ENCODE measurements at regions not wholly inside any gene's neighbourhood (a gene's known extent, or its start where the extent isn't known, plus 50 kb on each side); places are given as distances from the start of the nearest gene placed in this dataset.

DNA sequence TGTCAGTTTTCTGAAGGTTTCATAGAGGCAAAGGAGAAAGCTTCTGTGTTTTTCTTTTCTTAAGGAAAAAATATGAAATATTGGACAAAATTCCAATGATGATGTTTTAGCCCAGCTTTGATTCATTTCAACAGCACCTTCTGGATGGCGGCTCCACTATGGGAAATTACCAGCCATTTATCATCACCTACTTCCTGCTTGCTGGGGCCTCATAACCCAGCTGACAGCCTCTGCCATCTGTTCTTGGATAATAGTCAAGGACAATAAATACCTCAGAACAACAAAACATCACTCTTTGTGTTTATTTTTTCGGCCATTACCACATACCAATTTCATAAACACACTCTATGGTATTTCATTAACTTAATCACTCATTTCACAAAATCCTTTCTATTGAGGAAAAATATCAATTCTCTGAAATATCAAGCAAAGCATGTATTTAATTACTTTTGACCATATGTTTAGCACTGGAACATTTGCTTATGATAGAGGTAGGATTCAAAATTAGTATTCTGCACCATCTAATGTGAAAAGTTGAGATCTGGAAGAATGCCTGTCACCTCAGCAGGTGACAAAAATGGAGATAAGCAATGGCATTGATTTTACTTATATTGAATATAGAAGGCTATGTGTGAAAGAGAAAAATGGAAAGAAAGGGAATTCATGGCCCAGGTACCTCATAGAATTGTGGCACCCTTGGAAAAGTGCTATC lies 629.7 kb downstream of the LIG4 start:
- DNase-seq (ENCODE audit: low read depth in 1 of 2, low spot score in 1 of 2), result no peak

DNA sequence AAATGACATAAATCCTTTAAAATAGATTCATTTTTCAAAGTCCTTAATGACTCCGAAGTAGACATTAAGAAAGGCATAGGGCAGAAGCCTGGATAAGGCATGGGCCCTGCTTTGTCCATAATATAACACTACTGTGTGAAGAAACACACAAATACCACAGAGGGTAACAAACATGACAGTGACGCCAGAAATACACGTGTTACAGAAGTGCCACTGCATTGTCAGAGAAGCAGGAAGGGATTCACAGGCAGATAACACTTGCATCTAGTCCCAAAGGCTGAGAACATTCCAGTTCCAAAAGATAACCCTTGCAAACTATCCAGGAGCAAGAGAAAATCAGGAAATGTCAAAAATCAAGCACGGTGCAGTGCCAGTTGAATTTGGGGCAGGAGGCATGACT lies 633.2 kb downstream of the LIG4 start:
- no peak for DNase-seq (ENCODE audit: low read depth in 1 of 2, low spot score in 1 of 2)

DNA sequence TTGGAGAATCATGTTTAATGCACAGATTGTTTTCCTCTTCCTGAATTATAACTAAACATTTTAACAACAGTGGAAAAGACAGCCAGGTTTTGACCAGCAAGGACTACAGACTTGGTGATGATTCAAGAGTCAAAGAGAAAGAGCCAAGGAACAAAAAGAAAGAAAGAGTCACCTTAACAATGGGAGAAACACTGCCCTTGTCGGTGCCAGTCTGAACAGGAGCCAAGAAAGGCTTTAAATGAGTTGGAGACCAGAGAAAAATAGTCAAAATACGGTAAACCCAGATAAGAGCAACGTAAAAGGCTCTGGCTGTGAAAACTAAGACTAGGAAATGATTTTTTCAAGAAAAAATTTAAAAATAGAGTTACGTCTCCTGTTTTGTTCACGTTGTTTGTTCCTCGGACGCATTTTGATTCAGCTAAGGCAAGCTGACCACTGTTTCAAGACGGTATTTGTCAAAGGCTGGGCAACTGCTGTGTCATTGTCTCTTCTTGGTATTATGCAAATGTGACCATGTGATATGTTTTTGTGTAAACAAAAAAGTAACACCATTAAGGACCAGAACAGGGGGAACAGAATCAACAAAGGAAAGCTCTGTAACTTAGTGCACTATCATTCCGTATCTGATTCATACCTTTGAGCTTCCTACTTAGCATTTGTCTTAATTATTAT lies 634.5 kb downstream of the LIG4 start:
- no peak for DNase-seq (ENCODE audit: low read depth in 1 of 2, low spot score in 1 of 2)

DNA sequence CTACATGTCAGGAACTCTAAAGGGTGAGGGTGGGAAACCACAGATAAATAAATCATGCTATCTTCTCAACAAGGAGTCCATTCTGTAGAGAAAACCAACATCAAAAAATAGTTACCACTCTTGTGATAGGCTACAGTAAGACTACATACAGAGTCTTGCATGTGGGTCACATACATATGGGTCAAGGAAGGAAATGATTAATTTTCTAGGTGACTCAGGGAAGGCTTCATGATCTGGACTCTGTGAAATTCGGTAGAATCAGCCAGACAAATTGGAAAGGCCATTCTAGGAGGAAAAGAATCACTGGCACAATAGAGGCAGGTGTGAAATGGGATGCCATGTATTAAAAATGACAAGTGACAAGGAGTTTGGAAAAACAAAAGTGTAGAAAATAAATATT lies 638.9 kb downstream of the LIG4 start:
- no peak for DNase-seq (ENCODE audit: low read depth in 1 of 2, low spot score in 1 of 2)

DNA sequence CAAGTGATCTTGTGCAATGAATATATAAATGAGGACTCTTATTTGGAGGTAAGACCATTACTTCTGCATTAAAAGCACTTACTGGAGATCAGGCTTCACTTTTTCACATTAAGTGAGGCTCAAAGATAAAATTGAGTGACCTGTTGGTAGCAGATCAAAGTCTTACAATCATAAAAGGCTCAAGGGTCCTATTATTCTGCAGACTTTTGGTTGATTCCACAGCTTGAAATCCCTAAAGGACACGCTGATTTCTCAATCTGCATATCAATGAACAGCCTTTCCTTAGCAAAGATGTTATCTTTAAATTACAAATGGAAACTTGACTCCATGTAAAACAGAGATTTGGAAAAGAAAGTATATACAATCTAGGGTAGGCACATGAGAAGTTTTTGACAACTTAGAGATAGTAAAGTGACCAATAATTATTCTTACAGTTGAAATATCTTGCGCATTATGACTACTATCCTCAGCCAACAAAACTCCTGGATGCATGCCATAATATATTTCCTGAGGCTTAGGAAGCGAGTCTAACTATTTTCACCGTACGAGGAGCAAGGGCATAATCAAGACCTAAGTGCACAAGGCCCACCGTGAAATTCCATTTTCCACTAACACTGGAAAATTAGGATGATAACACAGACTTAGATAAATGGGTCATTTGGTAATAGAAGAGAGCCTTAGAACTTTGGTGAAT lies 640.7 kb downstream of the LIG4 start:
- no peak for DNase-seq (ENCODE audit: low read depth in 1 of 2, low spot score in 1 of 2)

DNA sequence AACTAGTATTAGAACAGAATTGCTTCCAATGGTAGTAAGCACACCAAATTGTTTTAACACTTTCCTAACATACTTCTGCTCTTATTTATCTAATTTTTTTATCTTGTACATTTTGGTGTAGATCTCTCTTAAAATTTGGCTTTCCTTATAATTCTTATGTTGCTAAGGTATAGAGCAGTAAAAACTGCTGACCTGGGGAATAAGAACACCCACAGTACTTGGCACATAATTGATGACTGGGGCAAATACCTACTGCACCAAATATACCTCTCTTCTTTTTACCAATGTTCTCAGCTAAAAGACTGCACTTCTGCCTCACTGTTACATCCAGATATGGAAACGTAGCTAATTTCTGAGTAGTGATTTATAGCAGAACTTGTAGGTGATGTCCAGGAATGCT lies 642.2 kb downstream of the LIG4 start:
- no peak for DNase-seq (ENCODE audit: low read depth in 1 of 2, low spot score in 1 of 2)

DNA sequence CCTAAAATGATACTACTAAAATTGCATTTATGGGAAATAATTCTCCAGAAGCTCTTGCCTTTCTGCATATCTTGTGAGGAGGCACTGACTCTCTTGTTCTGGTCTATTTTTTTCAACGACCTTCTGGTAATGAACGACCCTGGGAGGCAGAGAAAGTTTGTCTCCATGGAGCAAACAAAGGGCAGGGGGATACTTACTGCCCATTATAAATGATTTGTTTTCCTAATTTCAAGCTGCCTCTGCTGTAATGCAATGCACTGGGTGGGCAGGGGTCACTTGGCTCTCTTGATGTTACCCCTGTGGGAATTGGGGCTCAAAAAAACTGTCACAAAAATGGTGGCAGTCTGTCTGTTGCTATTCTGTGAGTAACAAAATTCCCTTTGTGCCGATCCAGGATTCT lies 643.2 kb downstream of the LIG4 start:
- no peak for DNase-seq (ENCODE audit: low read depth in 1 of 2, low spot score in 1 of 2)

DNA sequence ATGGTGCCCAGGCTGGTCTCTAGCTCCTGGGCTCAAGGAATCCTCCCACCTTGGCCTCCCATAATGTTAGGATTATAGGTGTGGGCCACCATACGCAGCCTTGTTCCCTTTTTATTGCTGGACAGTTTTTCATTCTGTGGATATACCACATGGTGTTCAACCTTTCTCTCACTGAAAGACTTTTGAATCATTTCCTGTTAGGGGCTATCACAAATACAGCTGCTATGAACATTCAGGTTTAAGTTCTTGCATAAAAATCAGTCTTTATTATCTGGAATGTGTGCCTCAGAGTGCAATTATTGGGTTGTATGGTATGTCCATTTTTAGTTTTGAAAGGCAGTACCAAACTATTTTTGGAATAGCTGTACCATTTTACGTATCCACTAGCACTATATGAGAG lies 647.2 kb downstream of the LIG4 start:
- DNase-seq (ENCODE audit: low read depth in 1 of 2, low spot score in 1 of 2), result no peak

DNA sequence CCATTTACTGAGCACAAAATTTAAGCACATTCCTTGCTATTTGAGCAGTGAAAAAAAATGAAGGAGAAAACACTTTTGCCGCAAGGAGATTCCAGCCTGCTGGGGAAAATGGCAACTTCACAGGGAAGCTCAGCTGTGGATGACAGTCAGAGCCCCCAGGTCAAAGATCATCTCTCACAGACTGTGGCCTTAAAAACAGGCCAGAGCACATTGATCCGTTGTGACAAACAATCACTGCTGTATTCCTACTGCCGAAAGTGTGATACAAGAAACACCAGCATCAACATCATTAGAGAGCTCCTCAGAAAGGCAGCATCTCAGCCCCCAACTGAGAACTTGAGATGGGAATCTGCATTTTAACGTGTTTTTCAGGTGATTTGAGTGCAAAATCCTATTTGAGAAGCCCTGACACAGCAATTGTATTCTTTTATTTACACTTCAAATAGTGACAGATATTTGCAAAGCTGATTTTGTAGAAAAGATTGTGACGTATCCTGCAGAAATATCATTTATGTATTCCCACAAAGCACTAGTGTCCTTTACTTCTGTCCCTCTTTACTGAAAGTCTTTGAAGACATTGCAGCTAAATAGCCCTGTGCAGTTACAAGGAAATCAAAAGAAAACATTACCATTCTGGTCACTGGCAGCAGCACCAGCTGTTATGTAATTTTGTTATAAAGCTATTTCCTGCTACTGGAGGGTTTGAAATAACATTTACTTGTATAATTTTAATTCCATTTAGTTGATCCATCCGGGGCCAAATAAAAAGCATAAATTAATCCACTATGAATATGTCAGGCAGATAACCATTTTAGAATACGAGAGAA lies 652.0 kb downstream of the LIG4 start:
- DNase-seq (ENCODE audit: low read depth in 1 of 2, low spot score in 1 of 2), result no peak

DNA sequence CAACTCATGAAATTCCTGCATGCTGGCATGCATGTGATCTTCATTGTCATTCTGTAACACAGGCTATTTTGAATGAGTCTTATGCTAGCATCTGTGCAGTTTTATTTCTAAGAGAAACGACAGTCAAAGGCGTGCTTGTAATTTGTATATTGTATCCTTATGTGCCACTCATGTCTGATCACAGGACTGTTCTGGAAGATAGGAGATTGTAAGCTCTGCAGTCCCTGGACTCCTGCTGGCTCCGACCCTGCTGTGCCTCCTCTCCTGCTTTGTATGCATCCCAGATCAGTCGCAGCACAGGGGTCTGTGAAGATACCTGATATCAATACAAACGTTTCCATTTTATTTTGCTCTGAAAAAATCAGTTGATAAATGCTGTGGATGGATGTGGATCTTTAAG lies 653.1 kb downstream of the LIG4 start:
- no peak for DNase-seq (ENCODE audit: low read depth in 1 of 2, low spot score in 1 of 2)

DNA sequence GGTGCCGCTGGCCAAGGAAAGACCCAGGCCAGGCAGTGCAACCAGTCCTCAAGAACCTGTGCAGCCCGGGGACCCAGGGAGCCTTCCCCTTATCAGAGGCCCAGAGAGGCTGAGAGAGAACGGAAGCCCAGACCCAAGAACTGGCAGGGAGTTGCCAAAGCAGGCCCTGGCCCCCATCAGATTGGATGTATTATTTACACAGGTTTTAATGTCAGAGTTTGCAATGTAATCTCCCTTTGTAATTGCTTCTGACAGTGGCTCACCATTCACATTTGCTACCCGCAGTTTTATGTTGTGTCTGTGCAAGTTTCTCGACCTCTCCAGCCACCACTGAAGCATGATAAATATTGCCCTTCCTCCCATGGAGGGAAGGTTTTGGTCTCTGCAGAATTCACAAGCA lies 660.9 kb downstream of the LIG4 start:
- no peak for DNase-seq (ENCODE audit: low read depth in 1 of 2, low spot score in 1 of 2)

DNA sequence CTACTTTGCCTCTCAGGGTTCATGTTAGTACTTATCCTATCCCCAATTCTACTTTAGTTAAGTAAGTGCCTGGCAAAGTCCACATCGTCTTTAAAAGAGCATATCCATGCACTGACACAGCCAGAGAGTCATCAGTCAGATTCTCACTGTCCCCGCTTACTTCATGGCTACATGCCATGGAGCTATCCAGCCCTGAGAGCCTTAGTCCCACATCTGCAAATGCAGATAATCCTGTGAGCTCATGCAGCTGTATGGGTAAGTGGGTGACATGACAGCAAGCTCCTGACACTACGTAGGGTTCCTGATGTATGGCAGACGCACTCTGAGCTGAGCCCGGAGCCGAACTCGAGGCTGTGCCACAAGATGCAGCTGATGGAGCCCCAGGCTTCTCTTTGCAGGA lies 661.5 kb downstream of the LIG4 start:
- no peak for DNase-seq (ENCODE audit: low read depth in 1 of 2, low spot score in 1 of 2)

DNA sequence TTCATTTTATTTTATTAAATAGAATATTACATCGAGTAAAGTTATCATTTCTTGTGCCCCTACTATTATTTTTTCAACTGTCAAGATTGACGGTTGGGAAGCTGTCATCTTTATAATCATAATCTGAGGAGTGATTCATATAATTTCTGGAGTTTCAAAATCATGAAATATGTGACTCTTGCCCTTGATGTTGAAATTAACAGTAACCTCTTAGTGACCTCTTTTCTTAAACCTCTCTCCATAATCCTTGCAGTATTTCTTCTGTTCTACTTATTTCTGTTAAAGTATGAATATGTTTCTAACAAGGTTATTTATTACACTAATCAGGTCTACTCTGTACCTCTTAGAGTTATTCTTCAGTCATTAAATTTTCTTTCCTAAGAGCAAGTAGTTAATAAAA lies 663.8 kb downstream of the LIG4 start:
- DNase-seq (ENCODE audit: low read depth in 1 of 2, low spot score in 1 of 2), result no peak

DNA sequence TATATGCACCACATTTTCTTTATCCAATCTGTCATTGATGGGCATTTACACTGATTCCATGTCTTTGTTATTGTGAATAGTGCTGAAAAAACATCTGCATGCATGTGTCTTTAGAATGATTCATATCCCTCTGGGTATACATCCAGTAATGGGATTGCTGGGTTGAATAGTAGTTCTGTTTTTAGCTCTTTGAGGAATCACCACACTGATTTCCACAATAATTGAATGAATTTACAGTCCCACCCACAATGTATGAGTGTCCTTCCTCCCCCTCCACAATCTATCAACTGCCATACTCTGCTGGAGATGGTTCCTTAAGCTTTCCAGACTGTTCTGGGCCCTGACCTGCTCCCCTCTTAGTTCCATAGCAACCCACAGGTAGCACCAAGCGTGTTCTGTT lies 667.0 kb downstream of the LIG4 start:
- no peak for DNase-seq (ENCODE audit: low read depth in 1 of 2, low spot score in 1 of 2)

DNA sequence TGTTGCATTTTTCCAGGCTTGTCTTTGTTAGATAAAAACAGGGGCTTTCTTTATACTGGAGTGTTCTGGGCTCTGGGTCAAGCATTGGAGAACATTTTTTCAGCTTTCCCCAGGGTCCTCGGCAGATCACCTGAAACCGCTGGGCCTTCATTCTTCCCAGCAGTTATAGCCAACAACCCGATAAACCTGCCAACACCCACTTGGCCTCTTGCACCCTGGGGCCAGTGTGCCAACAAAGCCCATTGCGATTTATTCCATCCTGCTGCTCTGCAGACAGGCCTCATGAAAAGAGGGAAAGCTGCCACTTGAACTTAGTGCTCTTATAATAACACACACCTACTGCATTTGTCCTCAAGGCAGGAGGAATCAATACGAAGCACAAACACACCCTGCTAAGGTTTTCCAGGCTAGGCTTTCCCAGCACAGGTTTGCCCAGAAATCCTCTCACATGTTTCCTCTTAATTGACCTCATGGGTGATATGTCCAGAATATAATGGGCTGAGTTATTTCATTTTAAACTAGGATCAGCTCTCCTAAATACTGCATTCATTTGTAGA lies 669.3 kb downstream of the LIG4 start:
- no peak for DNase-seq (ENCODE audit: low read depth in 1 of 2, low spot score in 1 of 2)

DNA sequence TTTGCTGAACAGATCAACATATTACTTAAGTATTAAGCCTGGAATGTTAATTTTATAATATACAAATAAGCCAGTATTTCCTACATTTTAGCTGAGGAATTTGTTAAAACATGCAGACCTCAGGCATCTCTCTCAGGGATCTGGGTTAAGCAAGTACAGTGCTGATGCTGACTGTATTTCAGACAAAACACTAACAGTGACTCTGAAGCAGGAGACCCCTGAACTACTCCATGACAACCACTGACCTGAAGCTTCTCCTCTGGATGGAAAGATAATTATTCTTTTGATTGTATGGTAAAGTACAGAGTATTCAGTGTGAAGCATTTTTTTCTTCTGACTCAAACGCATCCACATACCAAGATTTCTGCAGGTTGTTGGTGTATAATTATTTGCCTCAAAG lies 680.8 kb downstream of the LIG4 start:
- DNase-seq (ENCODE audit: low read depth in 1 of 2, low spot score in 1 of 2), result no peak

DNA sequence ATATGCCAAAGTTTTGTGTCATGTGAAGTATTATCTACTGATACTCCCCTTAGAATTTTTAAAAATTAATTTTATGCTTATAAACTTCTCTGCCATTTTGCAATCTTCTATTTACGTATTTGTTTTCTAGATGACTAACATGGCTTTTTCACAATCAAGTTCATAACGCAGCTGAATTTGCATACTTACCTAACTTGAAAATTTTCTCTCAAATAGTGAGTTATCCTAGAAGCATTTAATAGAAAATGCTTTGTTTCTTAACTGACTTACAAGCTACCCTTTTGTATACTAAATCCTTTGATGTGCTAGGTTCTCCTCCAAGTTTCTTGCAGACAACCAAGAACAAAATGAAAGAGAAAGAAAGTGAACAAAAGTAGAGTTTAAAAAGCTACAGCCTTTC lies 683.5 kb downstream of the LIG4 start:
- no peak for DNase-seq (ENCODE audit: low read depth in 1 of 2, low spot score in 1 of 2)

DNA sequence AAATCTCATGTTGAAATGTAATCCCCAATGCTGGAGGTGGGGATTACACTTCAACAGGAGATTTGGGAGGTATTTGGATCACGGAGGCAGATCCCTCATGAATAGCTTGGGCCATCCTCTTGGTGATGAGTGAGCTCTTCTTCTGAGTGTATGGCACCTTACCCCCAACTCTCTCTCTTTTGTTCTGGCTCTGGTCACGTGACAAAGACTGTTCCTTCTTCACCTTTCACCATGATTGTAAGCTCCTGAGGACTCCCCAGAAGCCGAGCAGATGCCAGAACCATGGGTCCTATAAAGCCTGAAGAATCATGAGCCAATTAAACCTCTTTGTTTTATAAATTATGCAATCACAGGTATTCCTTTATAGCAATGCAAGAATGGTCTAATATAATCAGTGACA lies 684.2 kb downstream of the LIG4 start:
- no peak for DNase-seq (ENCODE audit: low read depth in 1 of 2, low spot score in 1 of 2)

DNA sequence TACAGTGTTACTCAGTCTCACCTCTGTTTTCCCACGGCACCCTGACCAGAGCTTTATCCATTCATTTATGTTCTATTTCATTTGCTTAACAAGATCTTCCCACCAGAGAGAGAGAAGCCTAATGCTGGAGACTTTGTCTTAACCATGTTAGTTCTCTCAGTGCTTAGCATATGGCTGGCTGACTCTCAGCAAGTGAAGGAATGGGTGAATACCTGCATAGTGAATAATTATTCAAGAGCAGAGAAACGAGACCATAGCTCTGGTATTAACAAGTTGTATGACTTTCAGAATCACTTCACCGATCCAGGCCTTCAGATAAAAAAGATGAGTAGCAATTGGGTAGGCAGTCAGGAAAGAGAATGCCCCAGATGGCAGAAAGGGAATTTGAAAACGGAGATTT lies 686.3 kb downstream of the LIG4 start:
- no peak for DNase-seq (ENCODE audit: low read depth in 1 of 2, low spot score in 1 of 2)

DNA sequence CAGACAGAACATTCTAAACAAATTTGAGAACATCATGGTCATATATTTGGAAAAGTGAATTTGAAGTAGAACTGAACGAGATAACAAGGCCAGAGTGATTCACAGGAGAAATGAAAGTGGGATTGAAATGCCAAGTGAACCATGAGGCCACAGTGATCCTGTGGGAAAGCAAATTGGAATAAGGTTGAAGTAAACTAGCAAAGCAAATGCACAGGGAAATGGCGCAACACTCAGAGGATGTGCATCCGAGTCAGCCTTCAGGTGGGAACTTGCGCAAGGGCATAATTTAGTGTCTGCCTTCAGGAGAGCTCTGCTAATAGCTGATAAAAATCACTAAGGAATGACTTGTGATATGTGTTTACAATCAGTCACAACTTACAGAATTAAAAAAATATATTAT lies 696.6 kb downstream of the LIG4 start:
- no peak for DNase-seq (ENCODE audit: low read depth in 1 of 2, low spot score in 1 of 2)

DNA sequence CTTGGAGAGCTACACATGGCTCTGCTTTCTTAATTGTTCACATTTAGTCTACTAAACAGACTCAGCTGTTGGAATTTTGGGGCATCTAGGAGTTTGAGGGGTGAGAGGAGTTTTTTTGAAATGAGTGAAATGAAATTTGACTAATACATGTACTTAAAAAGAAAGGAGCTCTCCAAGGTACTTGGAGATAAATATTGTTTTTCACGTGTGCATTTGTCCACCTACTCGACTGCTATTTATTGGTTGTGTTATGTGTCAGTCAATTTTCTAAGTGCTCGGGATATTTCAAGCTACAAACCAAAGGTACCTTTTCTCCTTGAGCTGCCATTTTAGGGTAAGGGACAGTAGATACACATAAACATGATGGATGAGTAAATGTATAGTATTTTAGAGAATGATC lies 697.0 kb downstream of the LIG4 start:
- DNase-seq (ENCODE audit: low read depth in 1 of 2, low spot score in 1 of 2), result no peak
